Heart left ventricle (tissue), 16 donors: ENCODE measurements at regions not wholly inside any gene's neighbourhood (a gene's known extent, or its start where the extent isn't known, plus 50 kb on each side); places are given as distances from the start of the nearest gene placed in this dataset.

Experiments
- ATAC-seq, 4 donors: fragments of 200-7000 bp; cut with Tn5 transposase; one replicate each; pipeline ENCODE4 v1.9.1; 2020 to 2022; ENCODE audit warnings: moderate library complexity in 4 of 4, mild to moderate bottlenecking in 3 of 4, moderate number of reproducible peaks in 1 of 4
- DNase-seq, 5 donors: peaks; one replicate each; pipeline ENCODE4 v3.0.0-alpha.2; 2020
- H3K27ac ChIP-seq, 12 donors: fragments of 200-600 bp; sonication (generic) in 4 of 12; one replicate each; pipeline versions ENCODE4 v1.5.0 to v1.8.0; 2016 to 2022; ENCODE audit warnings: mild to moderate bottlenecking in 2 of 12
- H3K27me3 ChIP-seq, 9 donors: fragments of 200-600 bp; sonication (generic) in 2 of 9; one replicate each; pipeline versions ENCODE4 v1.5.1 to v1.8.0; 2016 to 2022; ENCODE audit warnings: mild to moderate bottlenecking in 3 of 9
- H3K36me3 ChIP-seq, 9 donors: fragments of 200-600 bp; sonication (generic) in 2 of 9; one replicate each; pipeline versions ENCODE4 v1.5.0 to v1.8.0; 2018 to 2022; ENCODE audit warnings: mild to moderate bottlenecking in 2 of 9
- H3K4me1 ChIP-seq, 12 donors: fragments of 200-600 bp; sonication (generic) in 4 of 12; one replicate each; pipeline versions ENCODE4 v1.5.0 to v1.8.0; 2016 to 2022; ENCODE audit warnings: mild to moderate bottlenecking in 3 of 12
- H3K4me3 ChIP-seq, 12 donors: fragments of 200-600 bp; sonication (generic) in 4 of 12; one replicate each; pipeline versions ENCODE4 v1.5.0 to v1.8.0; 2017 to 2022; ENCODE audit warnings: mild to moderate bottlenecking in 9 of 12, moderate library complexity in 4 of 12
- H3K9me3 ChIP-seq, 12 donors: fragments of 200-600 bp; sonication (generic) in 4 of 12; one replicate each; pipeline versions ENCODE4 v1.5.0 to v1.8.0; 2016 to 2022; ENCODE audit warnings: mild to moderate bottlenecking in 1 of 12
- POLR2A ChIP-seq, 2 donors: fragments of 450-650 bp; IDR thresholded peaks; one replicate each; pipeline ENCODE4 v1.6.1; 2017; ENCODE audit warnings: antibody characterized with exemption in 2 of 2, mild to moderate bottlenecking in 2 of 2, moderate library complexity in 2 of 2
- WGBS, 4 donors: extraction: QIAGEN DNeasy Blood & Tissue Kit in 2 of 4; methylation state at CpG; one replicate each; pipeline versions ENCODE4 v1.1.5 to v1.1.7; 2013 to 2018; 5-methylcytosine and 5-hydroxymethylcytosine counted together
- intact Hi-C, 10 donors: fragments of 100-400 bp; cut with DNase I; formaldehyde crosslinking; loops; one replicate each; pipeline versions ENCODE4 v1.11.1 to v1.14.2; 2022
- TF ChIP-seq, protein P1 (sequence below), 12 donors: fragments of 200-600 bp; sonication (generic) in 4 of 12; IDR thresholded peaks; one replicate each; pipeline versions ENCODE4 v1.5.0 to v1.8.0; 2018 to 2022; ENCODE audit warnings: antibody characterized with exemption in 12 of 12, mild to moderate bottlenecking in 5 of 12
- donor health status: ischemic (EF 13 %, LVEDD 7.1; RV severe dilation, severe dysfunction).
- donor health status: healthy with polysubstance abuse.
- donor health status: DM: no; HTN: yes; CAD: no.
- donor health status: DM: no; HTN: no; CAD: no.
- donor health status: ischemic (EF 25% LVEDD 6.9; RV normal size, moderate dysfunction).
- donor health status: ischemic (EF 25% LVEDD 5.7; RV mildly dilated, moderate dysfunction).
- donor health status: healthy.
- donor health status: DM: yes; HTN: yes; CAD: no.
- donor health status: ischemic (EF 35%, LVEDD 5.7; RV mildly dilated, moderate dysfunction).
- donor health status: nonischemic (EF 11% LVEDD 7.7; RV severe dilation, severe dysfunction).
- donor health status: DM: yes; HTN: yes; CAD: no.
- donor health status: PGD.
- donor health status: ischemic (EF 29% LVEDD 5.4; RV normal size, mild dysfunction).
- donor health status: nonischemic (EF 23%, LVEDD 6.1; RV moderate dilation, normal function).

DNA sequence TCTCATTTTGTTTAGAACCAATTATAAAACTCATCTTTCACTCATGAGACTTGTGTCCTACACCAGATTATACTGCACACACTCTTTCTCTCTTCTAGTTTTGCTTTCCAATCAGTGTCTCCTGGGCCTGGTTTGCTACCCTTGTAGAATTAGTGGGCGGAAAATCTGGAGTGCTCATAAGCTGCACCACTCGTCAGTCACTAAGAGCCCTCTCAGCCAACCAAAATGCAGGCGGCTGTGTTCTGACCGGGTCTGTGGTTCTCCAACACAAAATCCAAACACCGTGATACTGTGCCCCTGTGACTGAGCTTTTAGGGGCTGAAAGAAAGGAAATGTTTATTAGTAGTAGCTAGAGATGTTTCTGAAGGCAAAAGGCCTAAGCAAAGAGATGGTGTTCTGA lies 83.7 kb upstream of the OBI1 start:
- H3K36me3 ChIP-seq = no peaks in the 10 kb centered on the region
- WGBS, 4 donors = 54 to 62% (median 58%) methylated on average over 5 of the region's 5 CpGs
- intact Hi-C loops = no loop called here
- TF ChIP-seq, protein P1, sequence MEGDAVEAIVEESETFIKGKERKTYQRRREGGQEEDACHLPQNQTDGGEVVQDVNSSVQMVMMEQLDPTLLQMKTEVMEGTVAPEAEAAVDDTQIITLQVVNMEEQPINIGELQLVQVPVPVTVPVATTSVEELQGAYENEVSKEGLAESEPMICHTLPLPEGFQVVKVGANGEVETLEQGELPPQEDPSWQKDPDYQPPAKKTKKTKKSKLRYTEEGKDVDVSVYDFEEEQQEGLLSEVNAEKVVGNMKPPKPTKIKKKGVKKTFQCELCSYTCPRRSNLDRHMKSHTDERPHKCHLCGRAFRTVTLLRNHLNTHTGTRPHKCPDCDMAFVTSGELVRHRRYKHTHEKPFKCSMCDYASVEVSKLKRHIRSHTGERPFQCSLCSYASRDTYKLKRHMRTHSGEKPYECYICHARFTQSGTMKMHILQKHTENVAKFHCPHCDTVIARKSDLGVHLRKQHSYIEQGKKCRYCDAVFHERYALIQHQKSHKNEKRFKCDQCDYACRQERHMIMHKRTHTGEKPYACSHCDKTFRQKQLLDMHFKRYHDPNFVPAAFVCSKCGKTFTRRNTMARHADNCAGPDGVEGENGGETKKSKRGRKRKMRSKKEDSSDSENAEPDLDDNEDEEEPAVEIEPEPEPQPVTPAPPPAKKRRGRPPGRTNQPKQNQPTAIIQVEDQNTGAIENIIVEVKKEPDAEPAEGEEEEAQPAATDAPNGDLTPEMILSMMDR (IDR thresholded peaks at IDR 0.05) = no peak
- TF ChIP-seq POLR2A (IDR thresholded peaks at IDR 0.05) = no peak
- ATAC-seq (no peak), DNase-seq (no peak)
- no peaks in the 10 kb centered on the region for H3K9me3 ChIP-seq
- H3K27ac ChIP-seq = no peak overlapping the region
- H3K27me3 ChIP-seq = peaks cover 0 to 4% (median 0%) of the 10 kb centered on the region in 9 donors
- H3K4me1 ChIP-seq = no peaks in the 10 kb centered on the region
- H3K4me3 ChIP-seq = no peak overlapping the region

DNA sequence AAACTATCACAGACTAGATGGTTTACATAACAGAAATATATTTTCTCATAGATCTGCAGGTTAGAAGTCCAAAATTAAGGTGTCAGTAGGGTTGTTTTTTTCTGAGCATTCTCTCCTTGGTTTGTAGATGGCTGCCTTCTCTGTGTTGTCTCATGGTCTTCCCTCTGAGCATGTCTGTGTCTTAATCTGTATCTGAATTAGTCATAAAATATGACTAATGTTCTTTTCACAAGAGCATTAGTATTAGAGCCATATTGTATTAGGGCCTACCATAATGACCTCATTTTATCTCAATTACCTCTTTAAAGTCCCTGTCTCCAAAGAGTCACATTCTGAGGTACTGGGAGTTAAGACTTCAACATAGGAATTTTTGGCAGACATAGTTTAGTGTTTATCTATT lies 77.2 kb upstream of the OBI1 start:
- no peaks in the 10 kb centered on the region for H3K4me1 ChIP-seq
- intact Hi-C loops = no loop called here
- ATAC-seq = no peak
- H3K27ac ChIP-seq = no peak overlapping the region
- no peaks in the 10 kb centered on the region for H3K27me3 ChIP-seq
- H3K36me3 ChIP-seq = no peaks in the 10 kb centered on the region
- no peak overlapping the region for H3K4me3 ChIP-seq
- TF ChIP-seq, protein P1 (IDR thresholded peaks at IDR 0.05) = no peak
- TF ChIP-seq POLR2A (IDR thresholded peaks at IDR 0.05) = no peak
- no peaks in the 10 kb centered on the region for H3K9me3 ChIP-seq
- no peak for DNase-seq

DNA sequence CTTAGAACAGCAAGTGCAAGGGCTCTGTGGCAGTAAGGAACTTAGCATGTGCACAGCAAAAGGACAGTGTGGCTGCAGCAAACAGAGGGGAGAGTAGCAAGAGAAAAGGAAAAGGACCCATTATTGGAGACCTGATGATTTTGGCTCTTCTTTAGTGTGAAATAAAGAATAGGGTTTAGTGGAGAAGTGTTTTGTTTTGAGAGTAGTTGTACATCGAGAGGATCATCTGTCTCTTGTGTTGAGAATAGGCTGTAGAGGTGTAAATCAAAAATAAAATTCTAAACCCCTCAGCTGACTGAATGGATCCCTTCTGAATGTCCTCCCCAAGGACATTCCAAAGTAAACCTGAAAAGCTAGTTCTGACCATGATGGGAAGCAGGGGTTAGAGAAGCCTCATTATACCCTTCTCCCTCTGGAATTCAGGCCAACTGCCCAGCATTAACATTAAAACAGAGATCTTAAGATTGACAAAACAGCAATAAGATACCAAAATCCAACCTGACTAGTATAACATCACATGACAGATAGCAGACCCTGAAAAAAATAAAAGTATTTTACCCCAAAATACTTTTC lies 73.6 kb upstream of the OBI1 start:
- no peaks in the 10 kb centered on the region for H3K27me3 ChIP-seq
- WGBS, 4 donors = 82 to 94% (median 89%) methylated on average over 1 of the region's 1 CpG
- H3K36me3 ChIP-seq = no peaks in the 10 kb centered on the region
- no peak for DNase-seq
- H3K27ac ChIP-seq = no peak overlapping the region
- intact Hi-C loops = no loop called here
- H3K4me1 ChIP-seq = no peaks in the 10 kb centered on the region
- no peak for ATAC-seq
- TF ChIP-seq, protein P1 (IDR thresholded peaks at IDR 0.05) = no peak
- no peak for TF ChIP-seq POLR2A (IDR thresholded peaks at IDR 0.05)
- H3K4me3 ChIP-seq = no peak overlapping the region
- no peaks in the 10 kb centered on the region for H3K9me3 ChIP-seq

DNA sequence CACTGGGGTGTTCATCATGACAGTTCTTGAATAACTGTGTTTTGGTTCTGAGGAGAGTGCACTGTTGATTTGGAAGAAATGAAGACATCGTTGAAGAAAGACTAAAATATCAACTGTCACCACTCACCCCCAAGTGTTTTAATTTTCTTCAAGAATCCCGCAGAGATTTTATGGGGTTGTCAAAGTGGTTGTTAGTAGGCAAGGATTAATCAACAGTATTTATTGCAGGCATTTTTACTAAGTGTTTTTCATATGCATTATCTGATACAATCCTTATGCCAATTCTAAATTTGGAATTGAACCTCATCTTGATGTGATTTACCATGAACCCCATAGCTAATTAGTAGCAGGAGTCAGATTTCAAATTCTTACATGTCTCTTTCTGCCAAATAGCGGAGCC lies 63.7 kb upstream of the OBI1 start:
- 75 to 88% (median 82%) methylated on average over 3 of the region's 3 CpGs for WGBS, 4 donors
- ATAC-seq (no peak), DNase-seq (no peak)
- Histone ChIP-seq H3K27me3 (peaks cover 0 to 8% (median 4%) of the 10 kb centered on the region in 9 donors), H3K36me3 (no peaks in the 10 kb centered on the region), H3K9me3 (no peaks in the 10 kb centered on the region), H3K27ac (no peak overlapping the region), H3K4me1 (no peaks in the 10 kb centered on the region), H3K4me3 (no peak overlapping the region)
- intact Hi-C loops = no loop called here
- TF ChIP-seq, protein P1 (IDR thresholded peaks at IDR 0.05) = no peak
- no peak for TF ChIP-seq POLR2A (IDR thresholded peaks at IDR 0.05)
